ENCODE measurements at regions not wholly inside any gene's neighbourhood (a gene's known extent, or its start where the extent isn't known, plus 50 kb on each side); places are given as distances from the start of the nearest gene placed in this dataset.

- Histone ChIP-seq H4K20me1 (ENCODE audit: insufficient read depth, low read length) (no peaks in the 10 kb centered on the region), H3K4me3 (ENCODE audit: low read depth, low read length, poor library complexity, severe bottlenecking) (no peak overlapping the region), H3K79me2 (ENCODE audit: insufficient read depth, low read depth, low read length) (no peaks in the 10 kb centered on the region), H3K4me1 (ENCODE audit: insufficient read depth, low read length, poor library complexity, severe bottlenecking) (no peaks in the 10 kb centered on the region), H3K9me2 (ENCODE audit: insufficient read depth, low read length) (no peaks in the 10 kb centered on the region), H3K36me3 (ENCODE audit: insufficient read depth, low read length) (no peaks in the 10 kb centered on the region), H3K9me3 (ENCODE audit: low read length) (no peaks in the 10 kb centered on the region), H3K27ac (ENCODE audit: low read depth, low read length, poor library complexity, severe bottlenecking) (no peak overlapping the region), H2AFZ (ENCODE audit: low read length) (no peak overlapping the region), H3K4me2 (ENCODE audit: low read length) (no peak overlapping the region)
- DNase-seq (ENCODE audit: low spot score) = no peak
- intact Hi-C loops (cut with micrococcal nuclease; ENCODE audit: unreplicated experiment) = no loop called here
- BruUV-seq (replicated peaks) = no TSS peak
- TF ChIP-seq EZH2phosphoT487 (IDR thresholded peaks at IDR 0.05; ENCODE audit: borderline replicate concordance, low read depth, low read length) (no peak), CTCF (conservative IDR thresholded peaks at IDR 0.05; ENCODE audit: low read length) (no peak)
- ChIA-PET POLR2A (no interaction called here), CTCF (ENCODE audit: unreplicated experiment) (no interaction called here)
Measured at GRCh38 chr2:238694922-238695321, 153.0 kb upstream of the TWIST2 start.

- no peak overlapping the region for H3K4me3 ChIP-seq (ENCODE audit: low read depth, low read length, poor library complexity, severe bottlenecking)
- H3K9me2 ChIP-seq (ENCODE audit: insufficient read depth, low read length) = no peaks in the 10 kb centered on the region
- no peaks in the 10 kb centered on the region for H3K79me2 ChIP-seq (ENCODE audit: insufficient read depth, low read depth, low read length)
- intact Hi-C loops (cut with micrococcal nuclease; ENCODE audit: unreplicated experiment) = no loop called here
- H2AFZ ChIP-seq (ENCODE audit: low read length) = no peak overlapping the region
- H3K36me3 ChIP-seq (ENCODE audit: insufficient read depth, low read length) = no peaks in the 10 kb centered on the region
- CTCF ChIA-PET (ENCODE audit: unreplicated experiment) = no interaction called here
- no peaks in the 10 kb centered on the region for H3K4me1 ChIP-seq (ENCODE audit: insufficient read depth, low read length, poor library complexity, severe bottlenecking)
- TF ChIP-seq CTCF (conservative IDR thresholded peaks at IDR 0.05; ENCODE audit: low read length) (no peak), EZH2phosphoT487 (IDR thresholded peaks at IDR 0.05; ENCODE audit: borderline replicate concordance, low read depth, low read length) (no peak)
- no peak overlapping the region for H3K4me2 ChIP-seq (ENCODE audit: low read length)
- DNase-seq (ENCODE audit: low spot score) = no peak
- POLR2A ChIA-PET = no interaction called here
- no peaks in the 10 kb centered on the region for H3K9me3 ChIP-seq (ENCODE audit: low read length)
- BruUV-seq (replicated peaks) = no TSS peak
- H3K27ac ChIP-seq (ENCODE audit: low read depth, low read length, poor library complexity, severe bottlenecking) = no peak overlapping the region
- H4K20me1 ChIP-seq (ENCODE audit: insufficient read depth, low read length) = no peaks in the 10 kb centered on the region
Measured at GRCh38 chr2:238695538-238695937, 152.3 kb upstream of the TWIST2 start.

GRCh38 chr2:238696331-238696730 is 151.6 kb upstream of the TWIST2 start:
- POLR2A ChIA-PET = interaction anchor here (0.6 kb wide), 2 partner anchors 84 to 1439 kb away, joined by 3 read pairs; no protein-coding TSS in a partner anchor
- CTCF ChIA-PET (ENCODE audit: unreplicated experiment) = interaction anchor here (0.6 kb wide), 2 partner anchors 366 to 874 kb away, joined by 3 read pairs; no protein-coding TSS in a partner anchor
- Histone ChIP-seq H3K9me2 (ENCODE audit: insufficient read depth, low read length) (no peaks in the 10 kb centered on the region), H3K36me3 (ENCODE audit: insufficient read depth, low read length) (no peaks in the 10 kb centered on the region), H3K4me3 (ENCODE audit: low read depth, low read length, poor library complexity, severe bottlenecking) (no peak overlapping the region), H3K4me1 (ENCODE audit: insufficient read depth, low read length, poor library complexity, severe bottlenecking) (no peaks in the 10 kb centered on the region), H2AFZ (ENCODE audit: low read length) (no peak overlapping the region), H3K79me2 (ENCODE audit: insufficient read depth, low read depth, low read length) (no peaks in the 10 kb centered on the region), H4K20me1 (ENCODE audit: insufficient read depth, low read length) (no peaks in the 10 kb centered on the region), H3K27ac (ENCODE audit: low read depth, low read length, poor library complexity, severe bottlenecking) (no peak overlapping the region), H3K9me3 (ENCODE audit: low read length) (no peaks in the 10 kb centered on the region), H3K4me2 (ENCODE audit: low read length) (no peak overlapping the region)
- intact Hi-C loops (cut with micrococcal nuclease; ENCODE audit: unreplicated experiment) = no loop called here
- TF ChIP-seq EZH2phosphoT487 (IDR thresholded peaks at IDR 0.05; ENCODE audit: borderline replicate concordance, low read depth, low read length) = no peak
- no peak for TF ChIP-seq CTCF (conservative IDR thresholded peaks at IDR 0.05; ENCODE audit: low read length)
- no peak for DNase-seq (ENCODE audit: low spot score)
- no TSS peak for BruUV-seq (replicated peaks)

All from OCI-LY7 (cell line).